MM.1S (cell line): ENCODE measurements at regions not wholly inside any gene's neighbourhood (a gene's known extent, or its start where the extent isn't known, plus 50 kb on each side); places are given as distances from the start of the nearest gene placed in this dataset.

Source experiments
- DNase-seq: peaks from one replicate; pipeline ENCODE4 v3.0.0-alpha.2; 2015
- H2AFZ ChIP-seq: fragments of 300-600 bp; sonication (generic); 2 replicates; pipeline ENCODE4 v1.6.0; 2016; ENCODE audit warnings: antibody characterized with exemption, low read length
- H3F3A ChIP-seq: fragments of 300-600 bp; sonication (generic); 2 replicates; pipeline ENCODE4 v1.6.1; 2016; ENCODE audit warnings: mild to moderate bottlenecking, antibody characterized with exemption, low read length, moderate library complexity, mixed read lengths; ENCODE audit not compliant: insufficient read depth
- H3K27ac ChIP-seq: fragments of 300-600 bp; sonication (generic); 2 replicates; pipeline ENCODE4 v1.5.1; 2016; ENCODE audit warnings: mild to moderate bottlenecking, low read length
- H3K27me3 ChIP-seq: fragments of 300-600 bp; sonication (generic); replicated peaks from 2 replicates; pipeline ENCODE4 v1.6.0; 2016; ENCODE audit warnings: low read length; ENCODE audit not compliant: insufficient read depth
- H3K36me3 ChIP-seq: fragments of 300-600 bp; sonication (generic); replicated peaks from 2 replicates; pipeline ENCODE4 v1.6.1; 2016; ENCODE audit warnings: mild to moderate bottlenecking, low read length, mixed read lengths; ENCODE audit not compliant: insufficient read depth
- H3K4me1 ChIP-seq: fragments of 300-600 bp; sonication (generic); 2 replicates; pipeline ENCODE4 v1.6.1; 2016; ENCODE audit warnings: low read length, mixed read lengths
- H3K4me2 ChIP-seq: fragments of 300-600 bp; sonication (generic); 2 replicates; pipeline ENCODE4 v1.6.0; 2016; ENCODE audit warnings: low read depth, low read length
- H3K4me3 ChIP-seq: fragments of 300-600 bp; sonication (generic); 2 replicates; pipeline ENCODE4 v1.5.1; 2016; ENCODE audit warnings: low read length, mixed read lengths
- H3K79me2 ChIP-seq: fragments of 300-600 bp; sonication (generic); 2 replicates; pipeline ENCODE4 v1.6.1; 2016; ENCODE audit warnings: mixed run types, low read length, mixed read lengths
- H3K9ac ChIP-seq: fragments of 300-600 bp; sonication (generic); 2 replicates; pipeline ENCODE4 v1.6.1; 2016; ENCODE audit warnings: low read length, mixed read lengths
- H3K9me2 ChIP-seq: fragments of 300-600 bp; sonication (generic); replicated peaks from 2 replicates; pipeline ENCODE4 v1.6.1; 2016; ENCODE audit warnings: mild to moderate bottlenecking, low read length, mixed read lengths; ENCODE audit not compliant: insufficient read depth
- H3K9me3 ChIP-seq: fragments of 300-600 bp; sonication (generic); replicated peaks from 2 replicates; pipeline ENCODE4 v1.6.1; 2016; ENCODE audit warnings: mild to moderate bottlenecking, low read length, mixed read lengths; ENCODE audit not compliant: insufficient read depth
- H4K20me1 ChIP-seq: fragments of 300-600 bp; sonication (generic); 2 replicates; pipeline ENCODE4 v1.6.1; 2016; ENCODE audit warnings: mild to moderate bottlenecking, low read length, moderate library complexity, mixed read lengths; ENCODE audit not compliant: insufficient read depth
- CTCF ChIP-seq: fragments of 300-600 bp; sonication (generic); IDR thresholded peaks from 2 replicates; pipeline ENCODE4 v1.5.1; 2016; ENCODE audit warnings: antibody characterized with exemption, low read length, mixed read lengths
- EZH2 ChIP-seq: fragments of 300-600 bp; sonication (generic); optimal IDR thresholded peaks from 2 replicates; pipeline ENCODE3; 2017; ENCODE audit warnings: low read depth, mild to moderate bottlenecking, antibody characterized with exemption, low read length, mixed read lengths
- EZH2phosphoT487 ChIP-seq: fragments of 300-600 bp; sonication (generic); IDR thresholded peaks from 2 replicates; pipeline ENCODE4 v1.6.1; 2018; ENCODE audit warnings: antibody characterized with exemption, low read length

GRCh38 chr4:30024526-30024925 lies 695.6 kb upstream of the PCDH7 start:
- Histone ChIP-seq H3K9me3 (no peaks in the 10 kb centered on the region), H3K9ac (no peak overlapping the region), H3K4me2 (no peak overlapping the region), H3K4me3 (no peak overlapping the region), H3F3A (no peaks in the 10 kb centered on the region), H3K4me1 (no peaks in the 10 kb centered on the region), H3K36me3 (no peaks in the 10 kb centered on the region), H3K27me3 (no peaks in the 10 kb centered on the region), H4K20me1 (no peaks in the 10 kb centered on the region), H3K27ac (no peak overlapping the region), H2AFZ (no peak overlapping the region), H3K79me2 (no peaks in the 10 kb centered on the region), H3K9me2 (no peaks in the 10 kb centered on the region)
- TF ChIP-seq EZH2phosphoT487 (no peak), CTCF (no peak), EZH2 (no peak)
- DNase-seq = no peak

- Histone ChIP-seq H3K9me2 (no peaks in the 10 kb centered on the region), H3K27ac (no peak overlapping the region), H3K4me2 (no peak overlapping the region), H3K4me3 (no peak overlapping the region), H3K4me1 (no peaks in the 10 kb centered on the region), H3K27me3 (no peaks in the 10 kb centered on the region), H2AFZ (no peak overlapping the region), H3K9me3 (no peaks in the 10 kb centered on the region), H3K9ac (no peak overlapping the region), H3K79me2 (no peaks in the 10 kb centered on the region), H3K36me3 (no peaks in the 10 kb centered on the region), H3F3A (no peaks in the 10 kb centered on the region), H4K20me1 (no peaks in the 10 kb centered on the region)
- TF ChIP-seq CTCF (no peak), EZH2 (no peak), EZH2phosphoT487 (no peak)
- DNase-seq = no peak
Observed at GRCh38 chr4:30028826-30029225, 691.3 kb upstream of the PCDH7 start.

GRCh38 chr4:30056016-30056766 lies 664.0 kb upstream of the PCDH7 start:
- no peaks in the 10 kb centered on the region for H3K9me3 ChIP-seq
- H3F3A ChIP-seq = no peaks in the 10 kb centered on the region
- H3K27ac ChIP-seq = no peak overlapping the region
- H4K20me1 ChIP-seq = no peaks in the 10 kb centered on the region
- no peaks in the 10 kb centered on the region for H3K36me3 ChIP-seq
- no peaks in the 10 kb centered on the region for H3K9me2 ChIP-seq
- H3K27me3 ChIP-seq = no peaks in the 10 kb centered on the region
- H3K79me2 ChIP-seq = no peaks in the 10 kb centered on the region
- no peak overlapping the region for H3K4me3 ChIP-seq
- TF ChIP-seq EZH2phosphoT487 (no peak), EZH2 (no peak), CTCF (no peak)
- no peaks in the 10 kb centered on the region for H3K4me1 ChIP-seq
- H2AFZ ChIP-seq = no peak overlapping the region
- H3K4me2 ChIP-seq = no peak overlapping the region
- H3K9ac ChIP-seq = no peak overlapping the region
- no peak for DNase-seq
